HepG2 (cell line): ENCODE measurements at regions not wholly inside any gene's neighbourhood (a gene's known extent, or its start where the extent isn't known, plus 50 kb on each side); places are given as distances from the start of the nearest gene placed in this dataset.

Experiments used
- ATAC-seq: fragments of 200-7000 bp; cut with Tn5 transposase; 3 replicates; pipeline ENCODE4 v1.9.1; 2020; ENCODE audit warnings: mild to moderate bottlenecking, moderate library complexity
- BruUV-seq: library from RNA; stranded (reverse); fragments of 400-500 nt; replicated peaks from 2 replicates; lab custom pipeline; 2021; lab: Mats Ljungman, UMichigan
- CTCF ChIA-PET: fragments of 300-600 bp; formaldehyde crosslinking; extraction: SDS; loops from one replicate; lab custom pipeline; 2021; ENCODE audit warnings: low total read pairs, inconsistent platforms, low intra/inter-chr PET ratio; lab: Yijun Ruan, JAX
- POLR2A ChIA-PET: fragments of 350-600 bp; sonication (Branson Sonifier 250); formaldehyde crosslinking; loops from one replicate; lab custom pipeline; 2020; ENCODE audit warnings: antibody characterized with exemption, inconsistent platforms; lab: Yijun Ruan, JAX
- DNase-seq: peaks from one replicate; pipeline ENCODE4 v3.0.0-alpha.2; 2015; ENCODE audit warnings: low spot score
- FAIRE-seq: peaks from 3 replicates; lab custom pipeline; 2011; peaks lifted over from hg19 to GRCh38; lab: Jason Lieb, UNC
- H2AFZ ChIP-seq: one replicate; pipeline ENCODE4 v1.6.1; 2011; ENCODE audit warnings: low read length, inconsistent platforms
- H3K27ac ChIP-seq: fragments of 300-600 bp; 3 replicates; pipeline ENCODE4 v1.8.0; 2011; ENCODE audit warnings: mixed run types, mild to moderate bottlenecking, mixed read lengths, low read length, inconsistent platforms; ENCODE audit not compliant: insufficient read depth; ENCODE audit errors: extremely low read length
- H3K27me3 ChIP-seq, 2 experiments: fragments of 200-600 bp in 1 of 2; 2 replicates in 1 of 2; 3 replicates in 1 of 2; pipeline versions ENCODE4 v1.6.0 to v1.8.0; 2011; ENCODE audit warnings: low read length in 2 of 2, mild to moderate bottlenecking in 2 of 2, moderate library complexity in 2 of 2, inconsistent platforms in 1 of 2; ENCODE audit not compliant: insufficient read depth in 2 of 2, control insufficient read depth in 1 of 2
- H3K36me3 ChIP-seq, 2 experiments: fragments of 200-600 bp in 1 of 2; replicated peaks in 1 of 2; 2 replicates in 1 of 2; 3 replicates in 1 of 2; pipeline versions ENCODE4 v1.5.1 to v1.8.0; 2011; ENCODE audit warnings: low read length in 2 of 2, inconsistent platforms in 1 of 2; ENCODE audit not compliant: insufficient read depth in 2 of 2, control insufficient read depth in 1 of 2
- H3K4me1 ChIP-seq: 2 replicates; pipeline ENCODE4 v1.5.1; 2012; ENCODE audit warnings: low read length, inconsistent platforms; ENCODE audit not compliant: insufficient read depth
- H3K4me2 ChIP-seq: 2 replicates; pipeline ENCODE4 v1.6.0; 2011; ENCODE audit warnings: low read depth, low read length, inconsistent platforms
- H3K4me3 ChIP-seq, 3 experiments: fragments of 200-600 bp in 1 of 3; sonication (generic), shearing (Covaris generic) in 1 of 3; replicated peaks in 1 of 3; 2 replicates each; pipeline ENCODE4 v1.5.1; 2011 to 2016; ENCODE audit warnings: low read length in 3 of 3, inconsistent platforms in 2 of 3, low read depth in 2 of 3, mild to moderate bottlenecking in 2 of 3, control low read depth in 1 of 3, mixed read lengths in 1 of 3; ENCODE audit not compliant: insufficient read depth in 1 of 3
- H3K79me2 ChIP-seq: one replicate; pipeline ENCODE4 v1.6.1; 2011; ENCODE audit warnings: low read length, inconsistent platforms; ENCODE audit not compliant: insufficient read depth
- H3K9ac ChIP-seq: 2 replicates; pipeline ENCODE4 v1.6.0; 2011; ENCODE audit warnings: mild to moderate bottlenecking, low read depth, low read length, inconsistent platforms; ENCODE audit not compliant: insufficient read depth
- H3K9me3 ChIP-seq: 2 replicates; pipeline ENCODE4 v1.5.1; 2012; ENCODE audit warnings: mild to moderate bottlenecking, low read length
- H4K20me1 ChIP-seq: 2 replicates; pipeline ENCODE4 v1.6.0; 2011; ENCODE audit warnings: inconsistent platforms, mild to moderate bottlenecking, low read length, moderate library complexity; ENCODE audit not compliant: insufficient read depth
- ETS1 ChIP-seq: sonication (generic); formaldehyde crosslinking; IDR thresholded peaks from 2 replicates; pipeline ENCODE4 v1.4.0; 2020; ENCODE audit warnings: missing genetic modification reagents
- REPIN1 ChIP-seq: sonication (generic); formaldehyde crosslinking; IDR thresholded peaks from 2 replicates; pipeline ENCODE4 v1.8.0; 2022; ENCODE audit warnings: missing genetic modification reagents, low read depth, mild to moderate bottlenecking, borderline replicate concordance
- TCF7 ChIP-seq: sonication (generic); IDR thresholded peaks from 2 replicates; pipeline ENCODE4 v1.6.1; 2016; ENCODE audit warnings: antibody characterized with exemption, low read depth
- ZNF639 ChIP-seq: conservative IDR thresholded peaks from 2 replicates; pipeline ENCODE4 v1.6.1; 2018; ENCODE audit warnings: missing genetic modification reagents
- ZNF776 ChIP-seq: sonication (generic); formaldehyde crosslinking; IDR thresholded peaks from 2 replicates; pipeline ENCODE4 v1.4.0; 2020; ENCODE audit warnings: mild to moderate bottlenecking, missing genetic modification reagents
- ZNF839 ChIP-seq: sonication (generic); formaldehyde crosslinking; IDR thresholded peaks from 2 replicates; pipeline ENCODE4 v1.4.0; 2020; ENCODE audit warnings: missing genetic modification reagents, mild to moderate bottlenecking, borderline replicate concordance
- ZSCAN21 ChIP-seq: sonication (generic); formaldehyde crosslinking; IDR thresholded peaks from 2 replicates; pipeline ENCODE4 v1.8.0; 2022; ENCODE audit warnings: mild to moderate bottlenecking, missing genetic modification reagents, moderate library complexity, borderline replicate concordance
- WGBS: methylation state at CpG from one replicate; pipeline ENCODE4 v1.1.6; 2017; ENCODE audit warnings: low lambda C conversion rate; 5-methylcytosine and 5-hydroxymethylcytosine counted together
- in situ Hi-C: cut with HindIII; loops from 2 replicates; pipeline ENCODE4 v1.10.0; 2017; ENCODE audit warnings: low pct_unique_long_range_greater_than_20kb; ENCODE audit not compliant: extremely low pct_ligation_motif_present
- intact Hi-C: fragments of 100-400 bp; cut with micrococcal nuclease; formaldehyde crosslinking; loops from one replicate; pipeline ENCODE4 v1.10.0; 2022; ENCODE audit not compliant: unreplicated experiment
- TF ChIP-seq, protein P1 (sequence below): sonication (generic); formaldehyde crosslinking; IDR thresholded peaks from 2 replicates; pipeline ENCODE4 v1.5.0; 2020; ENCODE audit warnings: mild to moderate bottlenecking, missing genetic modification reagents, borderline replicate concordance

- H3K4me1 ChIP-seq = no peaks in the 10 kb centered on the region
- no peak for DNase-seq
- H3K36me3 ChIP-seq = no peaks in the 10 kb centered on the region
- no peaks in the 10 kb centered on the region for H4K20me1 ChIP-seq
- no peaks in the 10 kb centered on the region for H3K79me2 ChIP-seq
- no peaks in the 10 kb centered on the region for H3K9me3 ChIP-seq
- 32% methylated on average over 3 of the region's 3 CpGs for WGBS
- H3K4me2 ChIP-seq = no peak overlapping the region
- no peak for FAIRE-seq
- ATAC-seq = no peak
- POLR2A ChIA-PET = no interaction called here
- H3K27ac ChIP-seq = no peak overlapping the region
- H3K27me3 ChIP-seq = no peaks in the 10 kb centered on the region
- no TSS peak for BruUV-seq
- intact Hi-C loops = no loop called here
- no peak overlapping the region for H2AFZ ChIP-seq
- CTCF ChIA-PET = no interaction called here
- in situ Hi-C loops = no loop called here
- H3K9ac ChIP-seq = no peak overlapping the region
- TF ChIP-seq, protein P1, sequence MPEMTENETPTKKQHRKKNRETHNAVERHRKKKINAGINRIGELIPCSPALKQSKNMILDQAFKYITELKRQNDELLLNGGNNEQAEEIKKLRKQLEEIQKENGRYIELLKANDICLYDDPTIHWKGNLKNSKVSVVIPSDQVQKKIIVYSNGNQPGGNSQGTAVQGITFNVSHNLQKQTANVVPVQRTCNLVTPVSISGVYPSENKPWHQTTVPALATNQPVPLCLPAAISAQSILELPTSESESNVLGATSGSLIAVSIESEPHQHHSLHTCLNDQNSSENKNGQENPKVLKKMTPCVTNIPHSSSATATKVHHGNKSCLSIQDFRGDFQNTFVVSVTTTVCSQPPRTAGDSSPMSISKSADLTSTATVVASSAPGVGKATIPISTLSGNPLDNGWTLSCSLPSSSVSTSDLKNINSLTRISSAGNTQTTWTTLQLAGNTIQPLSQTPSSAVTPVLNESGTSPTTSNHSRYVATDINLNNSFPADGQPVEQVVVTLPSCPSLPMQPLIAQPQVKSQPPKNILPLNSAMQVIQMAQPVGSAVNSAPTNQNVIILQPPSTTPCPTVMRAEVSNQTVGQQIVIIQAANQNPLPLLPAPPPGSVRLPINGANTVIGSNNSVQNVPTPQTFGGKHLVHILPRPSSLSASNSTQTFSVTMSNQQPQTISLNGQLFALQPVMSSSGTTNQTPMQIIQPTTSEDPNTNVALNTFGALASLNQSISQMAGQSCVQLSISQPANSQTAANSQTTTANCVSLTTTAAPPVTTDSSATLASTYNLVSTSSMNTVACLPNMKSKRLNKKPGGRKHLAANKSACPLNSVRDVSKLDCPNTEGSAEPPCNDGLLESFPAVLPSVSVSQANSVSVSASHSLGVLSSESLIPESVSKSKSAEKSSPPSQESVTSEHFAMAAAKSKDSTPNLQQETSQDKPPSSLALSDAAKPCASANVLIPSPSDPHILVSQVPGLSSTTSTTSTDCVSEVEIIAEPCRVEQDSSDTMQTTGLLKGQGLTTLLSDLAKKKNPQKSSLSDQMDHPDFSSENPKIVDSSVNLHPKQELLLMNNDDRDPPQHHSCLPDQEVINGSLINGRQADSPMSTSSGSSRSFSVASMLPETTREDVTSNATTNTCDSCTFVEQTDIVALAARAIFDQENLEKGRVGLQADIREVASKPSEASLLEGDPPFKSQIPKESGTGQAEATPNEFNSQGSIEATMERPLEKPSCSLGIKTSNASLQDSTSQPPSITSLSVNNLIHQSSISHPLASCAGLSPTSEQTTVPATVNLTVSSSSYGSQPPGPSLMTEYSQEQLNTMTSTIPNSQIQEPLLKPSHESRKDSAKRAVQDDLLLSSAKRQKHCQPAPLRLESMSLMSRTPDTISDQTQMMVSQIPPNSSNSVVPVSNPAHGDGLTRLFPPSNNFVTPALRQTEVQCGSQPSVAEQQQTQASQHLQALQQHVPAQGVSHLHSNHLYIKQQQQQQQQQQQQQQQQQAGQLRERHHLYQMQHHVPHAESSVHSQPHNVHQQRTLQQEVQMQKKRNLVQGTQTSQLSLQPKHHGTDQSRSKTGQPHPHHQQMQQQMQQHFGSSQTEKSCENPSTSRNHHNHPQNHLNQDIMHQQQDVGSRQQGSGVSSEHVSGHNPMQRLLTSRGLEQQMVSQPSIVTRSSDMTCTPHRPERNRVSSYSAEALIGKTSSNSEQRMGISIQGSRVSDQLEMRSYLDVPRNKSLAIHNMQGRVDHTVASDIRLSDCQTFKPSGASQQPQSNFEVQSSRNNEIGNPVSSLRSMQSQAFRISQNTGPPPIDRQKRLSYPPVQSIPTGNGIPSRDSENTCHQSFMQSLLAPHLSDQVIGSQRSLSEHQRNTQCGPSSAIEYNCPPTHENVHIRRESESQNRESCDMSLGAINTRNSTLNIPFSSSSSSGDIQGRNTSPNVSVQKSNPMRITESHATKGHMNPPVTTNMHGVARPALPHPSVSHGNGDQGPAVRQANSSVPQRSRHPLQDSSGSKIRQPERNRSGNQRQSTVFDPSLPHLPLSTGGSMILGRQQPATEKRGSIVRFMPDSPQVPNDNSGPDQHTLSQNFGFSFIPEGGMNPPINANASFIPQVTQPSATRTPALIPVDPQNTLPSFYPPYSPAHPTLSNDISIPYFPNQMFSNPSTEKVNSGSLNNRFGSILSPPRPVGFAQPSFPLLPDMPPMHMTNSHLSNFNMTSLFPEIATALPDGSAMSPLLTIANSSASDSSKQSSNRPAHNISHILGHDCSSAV (CRISPR knock-in tag) = no peak
- TF ChIP-seq ZNF639 (CRISPR knock-in tag) = no peak
- TF ChIP-seq ZSCAN21 (CRISPR knock-in tag) = no peak
- no peak for TF ChIP-seq ZNF776 (CRISPR knock-in tag)
- no peak for TF ChIP-seq ZNF839 (CRISPR knock-in tag)
- TF ChIP-seq ETS1 (CRISPR knock-in tag) = no peak
- no peak for TF ChIP-seq TCF7
- TF ChIP-seq REPIN1 (CRISPR knock-in tag) = no peak
- H3K4me3 ChIP-seq = no peak overlapping the region
Observed at GRCh38 chr10:9188022-9188810, 1133.7 kb downstream of the GATA3 start.
